NCI-H2081 (cell line): ENCODE measurements at regions not wholly inside any gene's neighbourhood (a gene's known extent, or its start where the extent isn't known, plus 50 kb on each side); places are given as distances from the start of the nearest gene placed in this dataset.
"Not testable (repeated sequence)": the region's sequence is repeated elsewhere in the genome, so short reads cannot be mapped to it uniquely, and the experiment has no call there.

Experiments
- DNase-seq, 2 experiments: peaks; one replicate each; lab custom pipeline; 2025; lab: John Stamatoyannopoulos, UW

DNA sequence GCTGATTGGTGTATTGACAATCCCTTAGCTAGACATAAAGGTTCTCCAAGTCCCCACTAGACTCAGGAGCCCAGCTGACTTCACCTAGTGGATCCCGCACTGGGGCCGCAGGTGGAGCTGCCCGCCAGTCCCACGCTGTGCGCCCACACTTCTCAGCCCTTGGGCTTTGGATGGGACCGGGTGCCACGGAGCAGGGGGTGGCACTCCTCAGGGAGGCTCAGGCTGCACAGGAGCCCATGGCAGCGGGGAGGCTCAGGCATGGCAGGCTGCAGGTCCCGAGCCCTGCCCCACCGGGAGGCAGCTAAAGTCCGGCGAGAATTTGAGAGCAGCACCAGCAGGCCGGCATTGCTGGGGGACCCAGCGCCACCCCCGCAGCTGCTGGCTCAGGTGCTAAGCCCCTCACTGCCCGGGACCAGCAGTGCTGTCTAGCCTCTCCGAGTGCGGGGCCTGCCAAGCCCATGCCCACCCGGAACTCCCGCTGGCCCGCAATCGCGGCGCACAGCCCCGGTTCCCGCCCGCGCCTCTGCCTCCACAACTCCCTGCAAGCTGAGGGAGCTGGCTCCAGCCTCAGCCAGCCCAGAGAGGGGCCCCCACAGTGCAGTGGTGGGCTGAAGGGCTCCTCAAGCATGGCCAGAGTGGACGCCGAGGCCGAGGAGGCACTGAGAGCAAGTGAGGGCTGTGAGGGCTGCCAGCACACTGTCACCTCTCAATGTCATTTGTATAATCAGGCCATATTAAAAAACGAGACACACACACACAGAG is 437.2 kb downstream of the CSNK1G3 start:
- DNase-seq = no peak

DNA sequence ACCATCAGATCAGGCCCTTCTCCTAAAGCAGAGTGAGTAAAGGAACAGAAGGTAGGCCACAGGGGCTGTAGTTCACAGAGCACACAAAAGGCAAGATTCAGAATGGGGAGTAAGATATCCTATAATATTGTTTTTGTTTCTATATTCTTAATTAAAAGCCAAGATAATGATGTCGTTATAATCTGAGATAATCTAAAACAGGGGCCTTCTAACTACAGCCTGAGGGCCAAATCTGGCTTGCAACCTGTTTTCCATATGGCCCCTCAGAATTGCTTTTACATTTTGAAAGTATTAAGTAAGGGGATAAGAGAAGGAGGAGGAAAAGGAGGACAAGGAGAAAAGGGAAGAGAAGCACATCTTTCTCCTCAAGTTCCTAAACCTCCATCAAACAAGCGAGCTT is 435.8 kb downstream of the CSNK1G3 start:
- DNase-seq = no peak

GRCh38 chr5:123945548-123945947 is 433.6 kb downstream of the CSNK1G3 start:
- no peak for DNase-seq

- DNase-seq = no peak
These were observed 431.2 kb downstream of the CSNK1G3 start for GRCh38 chr5:123943151-123943550.

DNA sequence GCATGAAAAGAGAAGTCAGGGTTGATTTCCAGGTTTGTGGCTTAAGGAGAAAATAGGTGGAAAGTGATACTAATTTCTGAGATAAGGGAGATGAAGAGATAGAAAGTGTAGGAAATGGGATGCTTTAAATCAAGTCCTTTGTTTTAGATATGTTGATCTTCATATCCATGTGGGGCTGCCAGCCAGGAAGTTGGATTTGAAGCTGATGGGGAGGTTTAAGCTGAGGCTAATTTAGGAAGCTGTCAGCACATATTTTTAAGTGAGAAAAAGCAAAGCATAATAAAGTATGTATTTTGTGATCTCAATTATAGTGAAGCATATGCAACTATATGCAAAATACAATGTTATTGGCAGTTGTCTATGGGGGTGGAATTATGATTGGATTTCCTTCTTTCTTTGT is 428.4 kb downstream of the CSNK1G3 start:
- no peak for DNase-seq

GRCh38 chr5:123937230-123937629 is 425.3 kb downstream of the CSNK1G3 start:
- peak; percentile 36 to 66 for DNase-seq

DNA sequence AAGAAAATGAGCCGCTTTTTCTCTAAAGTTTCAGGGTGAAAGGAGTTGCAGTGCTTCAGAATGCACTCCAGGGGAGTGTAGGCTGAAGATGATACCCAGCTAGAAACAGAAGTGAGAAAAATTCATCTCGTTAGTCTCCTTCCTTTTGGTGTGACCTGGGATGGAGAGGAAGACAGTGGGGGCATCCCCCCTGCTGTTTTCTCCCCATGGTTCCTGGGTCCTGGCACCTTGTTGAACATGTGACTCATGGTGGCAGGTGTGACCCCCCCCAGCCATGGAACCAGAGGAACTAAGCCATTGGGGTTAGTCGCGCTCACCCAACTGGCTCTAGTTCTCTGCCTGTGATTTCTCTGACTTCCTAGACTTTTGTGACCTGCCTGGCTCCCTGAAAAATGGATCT is 424.6 kb downstream of the CSNK1G3 start:
- DNase-seq = no peak

DNA sequence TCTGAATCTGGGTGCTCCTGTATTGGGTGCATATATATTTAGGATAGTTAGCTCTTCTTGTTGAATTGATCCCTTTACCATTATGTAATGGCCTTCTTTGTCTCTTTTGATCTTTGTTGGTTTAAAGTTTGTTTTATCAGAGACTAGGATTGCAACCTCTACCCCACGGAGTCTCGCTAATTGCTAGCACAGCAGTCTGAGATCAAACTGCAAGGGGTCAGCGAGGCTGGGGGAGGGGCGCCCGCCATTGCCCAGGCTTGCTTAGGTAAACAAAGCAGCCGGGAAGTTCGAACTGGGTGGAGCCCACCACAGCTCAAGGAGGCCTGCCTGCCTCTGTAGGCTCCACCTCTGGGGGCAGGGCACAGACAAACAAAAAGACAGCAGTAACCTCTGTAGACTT is 421.8 kb downstream of the CSNK1G3 start:
- not testable (repeated sequence) for DNase-seq

- DNase-seq = no peak
These were observed 417.1 kb downstream of the CSNK1G3 start for GRCh38 chr5:123929055-123929474.

DNA sequence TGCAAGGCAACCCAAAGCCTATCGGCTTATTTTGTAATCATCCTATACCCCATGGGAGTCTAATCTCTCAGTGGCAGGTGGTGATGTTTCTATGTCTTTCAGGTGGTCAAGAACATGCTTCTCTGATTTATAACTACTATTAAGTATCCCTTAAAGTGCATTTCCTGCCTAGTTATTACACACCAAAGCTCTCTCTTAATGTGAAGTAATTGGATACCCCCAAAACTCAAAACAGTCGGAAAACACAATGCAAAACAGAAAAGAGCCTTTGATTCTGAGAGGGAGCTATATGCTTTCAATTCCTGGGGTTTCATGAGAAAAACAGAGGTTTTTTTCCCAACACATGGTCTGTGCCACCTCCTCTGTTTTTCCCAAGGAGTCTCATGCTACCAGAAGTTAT is 416.4 kb downstream of the CSNK1G3 start:
- DNase-seq = no peak

DNA sequence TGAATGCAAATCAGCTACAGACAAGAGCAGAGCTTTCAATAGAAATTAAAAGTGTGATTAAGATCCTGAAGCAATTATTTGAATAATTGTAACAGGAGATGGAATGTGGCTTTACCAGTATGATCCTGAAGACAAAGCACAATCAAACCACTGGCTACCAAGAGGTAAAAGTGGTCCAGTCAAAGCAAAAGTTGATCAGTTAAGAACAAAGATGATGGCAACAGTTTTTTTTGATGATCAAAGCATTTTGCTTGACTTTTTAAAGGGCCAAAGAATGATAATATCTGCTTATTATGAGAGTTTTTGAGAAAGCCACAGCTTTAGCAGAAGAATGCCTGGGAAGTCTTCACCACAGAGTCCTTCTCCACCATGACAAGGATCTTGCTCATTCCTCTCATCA is 409.2 kb downstream of the CSNK1G3 start:
- no peak for DNase-seq

GRCh38 chr5:123916345-123917121 is 404.6 kb downstream of the CSNK1G3 start:
- DNase-seq = no peak

DNA sequence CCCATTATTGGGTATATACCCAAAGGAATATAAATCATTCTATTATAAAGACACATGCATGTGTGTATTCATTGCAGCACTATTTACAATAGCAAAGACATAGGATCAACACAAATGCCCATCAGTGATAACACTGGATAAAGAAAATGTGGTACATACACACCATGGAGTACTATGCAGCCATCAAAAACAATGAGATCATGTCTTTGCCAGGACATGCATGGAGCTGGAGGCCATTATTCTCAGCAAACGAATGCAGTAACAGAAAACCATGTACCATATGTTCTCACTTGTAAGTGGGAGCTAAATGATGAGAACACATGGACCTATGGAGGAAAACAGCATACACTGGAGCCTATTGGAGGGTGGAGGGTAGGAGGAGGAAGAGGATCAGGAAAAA is 402.4 kb downstream of the CSNK1G3 start:
- DNase-seq = no peak

DNA sequence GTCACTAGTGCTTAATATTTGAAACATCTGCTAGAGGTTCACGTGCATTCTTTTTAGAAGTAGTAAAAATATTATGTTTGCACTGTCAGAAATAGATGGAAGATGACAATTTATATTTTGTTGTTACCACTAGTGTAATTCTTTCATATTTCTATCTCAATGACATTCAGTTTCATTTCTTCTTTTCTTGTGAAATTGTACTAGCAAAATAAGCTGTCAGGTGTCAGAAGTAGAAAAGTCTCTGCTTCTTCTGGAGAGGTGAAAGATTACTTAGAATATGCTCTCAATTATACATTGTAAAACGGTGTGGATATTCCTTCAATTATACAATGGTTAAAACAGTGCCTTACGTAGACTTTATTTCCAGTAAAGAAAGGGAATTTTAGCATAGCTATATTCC is 395.4 kb downstream of the CSNK1G3 start:
- no peak for DNase-seq

DNA sequence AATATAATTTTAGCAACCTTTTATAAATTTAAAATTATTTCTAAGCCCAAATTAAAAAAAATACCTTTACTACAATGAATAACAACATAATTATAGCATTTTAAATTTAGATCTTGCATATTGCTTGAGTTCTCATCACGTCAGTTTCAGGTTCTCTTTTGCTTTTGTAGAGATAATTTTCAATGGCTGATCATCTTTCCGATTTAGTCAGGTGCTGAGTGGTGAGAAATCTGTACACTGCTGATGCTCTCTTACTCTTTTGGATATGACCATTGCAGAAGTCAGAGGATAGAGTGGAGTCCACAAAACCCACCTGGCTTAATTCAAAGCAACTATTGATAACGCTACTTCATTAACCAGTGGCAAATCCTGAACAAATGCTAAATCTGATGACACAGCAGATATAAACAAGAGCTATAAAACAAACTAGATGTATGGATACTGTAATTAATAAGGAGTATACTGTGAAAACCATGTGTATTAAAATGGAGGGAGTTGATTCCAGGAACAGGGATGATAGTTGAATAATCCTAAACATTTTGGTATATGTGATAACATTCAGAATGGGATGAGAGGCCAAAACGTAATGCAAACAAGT is 394.8 kb downstream of the CSNK1G3 start:
- no peak for DNase-seq

- DNase-seq = no peak
These were observed 373.1 kb downstream of the CSNK1G3 start for GRCh38 chr5:123885081-123885480.

DNA sequence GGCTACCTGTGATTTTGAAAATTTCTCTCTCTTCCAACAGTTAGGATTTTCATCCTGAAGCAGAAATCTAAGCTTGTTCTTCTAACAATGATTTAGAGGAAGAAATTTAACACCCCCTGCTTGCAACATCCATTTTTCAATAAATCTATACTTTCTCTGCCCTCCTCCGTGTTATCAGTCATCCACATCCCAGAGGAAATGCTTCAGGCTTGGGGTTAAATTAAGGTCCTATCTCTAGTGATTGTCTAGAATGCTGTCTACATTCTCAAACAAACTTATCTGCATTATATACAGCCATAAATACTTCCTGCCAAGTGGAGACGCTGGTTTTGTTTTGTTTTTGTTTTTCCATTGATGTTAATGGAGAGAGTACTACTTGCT is 371.0 kb downstream of the CSNK1G3 start:
- no peak for DNase-seq

DNA sequence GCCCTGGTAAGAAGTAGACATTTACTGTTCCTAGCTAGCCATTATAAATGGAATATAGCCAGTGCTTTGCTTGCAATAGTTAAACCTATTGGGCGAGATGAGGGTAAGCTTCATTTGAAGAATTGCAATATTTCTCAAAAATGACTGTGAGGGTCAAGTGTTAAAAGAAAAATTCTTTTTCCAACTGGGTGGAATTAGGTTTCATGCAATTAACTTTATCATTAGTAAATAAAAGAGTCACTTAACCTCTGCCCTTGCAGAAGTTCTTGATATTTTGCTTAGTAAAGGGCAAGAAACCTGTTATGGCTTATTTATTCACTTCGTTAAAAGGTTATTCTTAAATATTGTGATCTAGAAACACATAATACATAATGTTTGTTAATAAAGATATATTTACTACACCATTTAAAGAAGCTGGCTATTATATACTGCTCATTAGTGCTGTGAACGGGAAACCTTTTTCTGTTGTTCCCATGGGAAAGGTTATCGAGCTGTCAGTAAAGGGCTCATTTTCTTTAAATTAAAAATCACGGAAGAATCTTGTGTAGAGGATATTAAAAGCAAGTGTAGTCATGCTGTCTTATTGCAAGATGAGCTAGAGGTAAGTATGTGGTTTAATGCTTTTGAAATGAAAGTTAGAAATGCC is 370.5 kb downstream of the CSNK1G3 start:
- DNase-seq = no peak

- DNase-seq = peak in 1 of 2 experiments; percentile 1
These were observed 369.8 kb downstream of the CSNK1G3 start for GRCh38 chr5:123881759-123882244.

GRCh38 chr5:123880875-123881274 is 368.9 kb downstream of the CSNK1G3 start:
- no peak for DNase-seq

- DNase-seq = no peak
These were observed 367.1 kb downstream of the CSNK1G3 start for GRCh38 chr5:123879071-123879470.

DNA sequence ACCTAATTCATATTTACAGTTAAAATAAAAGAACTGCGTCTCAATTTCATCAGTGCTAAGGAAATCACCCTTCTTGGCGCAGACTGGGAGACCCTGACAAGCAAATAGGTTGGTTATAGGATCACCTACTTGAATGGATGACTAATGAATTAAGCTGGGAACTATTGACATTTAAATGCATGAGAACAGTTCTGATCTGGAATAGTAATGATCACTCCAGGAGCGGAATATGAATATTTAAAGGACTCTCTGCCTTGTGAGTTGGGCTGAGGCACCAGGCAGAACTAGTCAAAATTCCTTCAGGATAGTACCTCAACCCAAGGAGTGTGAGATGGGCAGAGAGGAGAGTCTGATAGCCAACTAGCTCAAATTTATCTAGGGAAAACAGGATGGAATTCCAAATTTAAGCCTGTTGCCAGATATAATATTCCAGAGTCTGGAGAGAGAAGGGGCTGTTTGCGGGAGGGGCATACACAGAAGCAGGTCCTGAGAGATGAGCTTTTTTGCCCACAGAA is 364.4 kb downstream of the CSNK1G3 start:
- no peak for DNase-seq
